HG02763 (cell line): ENCODE measurements at regions not wholly inside any gene's neighbourhood (a gene's known extent, or its start where the extent isn't known, plus 50 kb on each side); places are given as distances from the start of the nearest gene placed in this dataset.
"Not testable (repeated sequence)": the region's sequence is repeated elsewhere in the genome, so short reads cannot be mapped to it uniquely, and the experiment has no call there.

Experiments
- ATAC-seq: cut with Tn5 transposase; IDR thresholded peaks from one replicate; pipeline ENCODE4 v1.9.1; 2021; ENCODE audit warnings: mild to moderate bottlenecking, moderate library complexity; ENCODE audit not compliant: unreplicated experiment

DNA sequence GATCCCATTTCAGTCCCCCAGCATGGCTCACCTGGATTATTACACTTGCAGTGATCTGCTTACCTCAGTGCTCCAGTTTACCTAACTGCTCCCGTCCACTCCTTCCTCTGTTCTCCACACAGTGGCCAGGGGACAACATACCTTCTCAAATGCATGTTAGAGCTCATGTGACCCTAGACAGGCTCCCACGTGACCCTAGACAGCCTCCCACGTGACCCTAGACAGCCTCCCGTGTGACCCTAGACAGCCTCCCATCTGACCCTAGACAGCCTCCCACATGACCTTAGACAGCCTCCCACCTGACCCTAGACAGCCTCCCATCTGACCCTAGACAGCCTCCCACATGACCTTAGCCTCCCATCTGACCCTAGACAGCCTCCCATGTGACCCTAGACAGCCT, 226.0 kb upstream of the TMEM132C start:
- ATAC-seq, result no peak

DNA sequence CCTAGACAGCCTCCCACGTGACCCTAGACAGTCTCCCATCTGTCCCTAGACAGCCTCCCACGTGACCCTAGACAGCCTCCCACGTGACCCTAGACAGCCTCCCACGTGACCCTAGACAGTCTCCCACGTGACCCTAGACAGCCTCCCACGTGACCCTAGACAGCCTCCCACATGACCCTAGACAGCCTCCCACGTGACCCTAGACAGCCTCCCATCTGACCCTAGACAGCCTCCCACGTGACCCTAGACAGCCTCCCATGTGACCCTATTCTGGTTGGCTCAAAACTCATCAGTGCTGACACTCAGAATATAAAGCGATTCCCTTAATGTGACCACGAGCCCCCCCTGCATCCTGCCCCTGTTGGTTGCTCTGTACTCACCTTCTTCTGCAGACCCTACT, 224.7 kb upstream of the TMEM132C start:
- not testable (repeated sequence) for ATAC-seq

DNA sequence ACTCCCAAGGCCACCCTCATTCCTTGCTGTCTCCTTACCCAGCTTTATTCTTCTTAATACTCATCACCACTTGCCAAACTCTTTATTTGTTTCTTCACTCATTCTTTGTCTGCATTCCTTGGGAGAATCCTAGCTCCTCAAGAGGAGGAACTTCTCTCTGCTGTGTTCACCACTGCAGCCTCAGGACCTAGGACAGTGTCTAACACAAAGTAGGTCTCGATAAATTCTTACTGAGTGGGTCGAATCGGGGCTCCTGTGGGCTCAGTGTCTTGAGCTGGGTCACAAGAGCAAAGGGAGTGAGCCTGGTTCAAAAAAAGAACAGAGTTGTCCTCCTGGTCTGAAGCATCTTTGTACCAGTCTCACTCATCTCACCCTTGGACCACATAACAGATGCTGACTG, 224.1 kb upstream of the TMEM132C start:
- no peak for ATAC-seq

DNA sequence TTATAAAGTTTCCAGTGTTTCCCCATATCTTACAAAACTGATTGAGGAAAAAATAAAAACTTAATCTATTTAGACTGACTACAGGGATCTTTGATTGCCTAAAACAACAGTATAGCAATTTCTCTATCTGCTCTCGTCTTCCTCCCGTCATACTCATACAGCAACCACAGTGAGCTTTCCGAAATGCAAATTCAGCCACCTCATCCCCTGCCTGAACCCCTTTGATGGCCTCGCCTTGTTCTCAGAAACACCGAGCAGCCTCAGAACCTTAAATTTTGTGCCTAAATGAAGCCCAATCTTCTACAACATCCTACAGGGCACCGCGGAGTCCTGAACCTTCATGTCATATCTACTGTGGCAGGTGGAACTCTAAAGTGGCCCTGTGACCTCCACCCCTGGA, 223.7 kb upstream of the TMEM132C start:
- ATAC-seq, result no peak

DNA sequence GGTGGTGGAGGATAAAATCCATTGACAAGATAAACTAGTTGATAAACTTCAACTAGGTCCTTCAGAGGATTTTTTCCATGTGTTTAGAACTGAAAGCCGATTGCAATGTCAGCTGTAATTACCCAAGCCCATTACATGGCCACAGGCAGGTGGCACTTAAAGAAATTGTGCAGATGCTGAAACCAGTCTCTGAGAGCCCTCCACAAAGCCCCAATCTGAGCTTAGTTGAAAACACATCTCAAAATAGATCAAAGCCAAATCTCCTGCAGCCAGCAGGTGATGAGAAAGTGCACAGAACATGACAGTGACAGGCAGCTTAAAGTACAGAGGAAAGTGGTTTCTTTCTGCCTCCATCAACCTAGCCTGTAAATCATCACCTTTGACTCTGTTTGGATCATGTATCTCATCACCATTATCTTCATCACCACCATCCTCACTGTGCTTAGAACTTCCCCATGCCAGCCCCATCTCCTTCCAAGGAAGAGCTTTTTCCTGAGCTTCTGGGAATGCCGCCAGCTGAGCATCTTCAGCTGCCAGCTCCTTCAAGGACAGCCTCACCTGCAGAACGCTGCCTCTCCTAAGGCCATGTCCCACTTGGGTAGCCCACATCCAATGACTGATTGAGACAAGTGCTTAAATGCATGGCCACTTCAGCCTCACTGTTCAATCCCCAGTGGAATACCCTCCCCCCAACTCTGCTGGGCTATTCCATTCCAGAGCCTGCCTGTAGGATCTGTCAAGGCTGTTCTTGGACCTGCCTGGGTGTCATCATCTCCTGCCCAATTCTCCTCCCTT, 219.5 kb upstream of the TMEM132C start:
- no peak for ATAC-seq

DNA sequence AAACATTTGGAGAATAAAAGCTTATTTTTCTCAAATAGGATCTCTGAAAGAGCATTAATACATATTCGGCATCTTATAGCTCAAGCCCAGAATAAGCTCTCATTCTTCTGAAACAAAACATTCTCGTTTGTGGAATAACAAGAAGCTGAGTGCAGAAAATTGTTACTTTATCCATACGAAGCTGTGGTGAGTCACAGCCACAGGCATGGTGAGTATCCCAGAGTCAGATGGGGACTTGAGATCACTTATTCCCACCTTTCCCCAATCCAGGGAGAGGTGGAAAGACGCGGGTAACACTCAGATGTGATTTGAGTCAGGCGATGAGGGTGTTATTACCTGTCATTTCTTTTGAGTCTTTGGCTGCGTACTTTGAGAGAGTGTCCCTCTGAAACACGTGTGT, 214.6 kb upstream of the TMEM132C start:
- ATAC-seq, result no peak

DNA sequence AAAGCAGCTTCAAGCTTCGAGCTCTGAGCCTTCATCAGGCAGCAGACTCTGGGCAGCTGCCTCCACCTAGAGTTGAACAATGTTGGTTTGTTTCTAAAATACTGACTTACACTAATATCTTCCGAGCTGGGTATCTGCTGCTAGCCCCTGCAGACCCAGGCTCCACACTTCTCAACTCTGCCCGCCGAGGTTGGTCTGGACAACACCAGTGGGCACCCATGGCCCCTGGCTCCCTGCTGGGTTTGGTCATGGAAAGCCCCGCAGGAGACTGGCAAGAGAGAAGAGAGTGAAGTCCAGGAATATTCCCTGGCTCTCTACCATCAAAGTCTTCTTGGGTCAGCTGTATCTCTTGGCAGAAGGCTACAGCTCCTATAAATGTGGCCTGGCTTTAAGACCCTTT, 214.2 kb upstream of the TMEM132C start:
- no peak for ATAC-seq

DNA sequence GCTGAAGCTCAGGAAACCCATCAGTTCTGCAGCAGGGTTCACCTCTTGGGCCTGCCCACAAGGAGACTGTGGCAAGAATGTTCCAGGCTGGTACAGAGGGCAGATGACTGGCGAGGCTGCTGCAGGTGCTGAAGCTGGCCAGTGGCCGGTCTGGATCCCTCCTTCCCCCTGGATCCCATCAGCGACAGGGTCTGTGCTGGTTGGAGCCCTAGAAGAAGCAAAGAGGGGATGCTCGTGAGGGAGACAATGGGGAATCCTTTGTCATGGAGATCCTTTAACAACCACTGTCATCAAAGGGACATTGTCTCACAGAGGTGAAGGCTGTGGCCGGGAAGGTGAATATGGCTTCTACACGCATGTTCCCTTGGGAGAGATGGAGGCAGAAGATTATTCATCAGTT, 211.4 kb upstream of the TMEM132C start:
- ATAC-seq, result no peak

DNA sequence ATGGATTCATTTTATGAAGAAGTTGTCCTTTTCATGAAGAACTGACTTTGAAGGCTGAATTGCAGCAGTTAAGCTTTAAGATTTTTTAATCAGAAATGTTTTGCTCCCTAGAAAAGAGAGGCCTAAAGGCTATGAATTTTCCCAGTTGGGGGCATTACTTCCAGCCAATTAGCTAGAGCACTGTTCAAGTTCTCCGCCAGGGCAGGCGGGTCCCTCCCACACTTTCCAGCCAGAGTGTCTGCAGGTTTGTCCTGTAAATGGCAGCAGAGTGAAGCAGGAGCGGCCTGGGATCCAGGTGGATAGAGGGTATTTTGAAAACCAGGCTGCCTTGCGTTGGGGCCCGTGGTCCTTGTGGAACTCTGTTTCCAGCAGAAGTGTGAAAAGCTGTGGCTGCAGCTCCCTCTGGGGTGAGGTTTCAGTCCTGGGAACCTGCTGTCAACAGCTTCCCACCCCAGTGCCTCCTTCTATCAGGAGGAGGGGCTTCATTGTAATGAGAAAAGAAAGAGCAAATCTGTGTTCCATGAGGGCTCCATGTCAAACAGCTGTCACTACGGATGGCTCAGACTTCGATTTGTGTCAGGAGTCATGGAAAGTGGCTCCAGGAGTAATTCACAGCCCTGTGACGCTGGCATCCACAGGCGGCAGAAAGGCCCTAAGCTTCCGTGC, 210.7 kb upstream of the TMEM132C start:
- ATAC-seq, result no peak

DNA sequence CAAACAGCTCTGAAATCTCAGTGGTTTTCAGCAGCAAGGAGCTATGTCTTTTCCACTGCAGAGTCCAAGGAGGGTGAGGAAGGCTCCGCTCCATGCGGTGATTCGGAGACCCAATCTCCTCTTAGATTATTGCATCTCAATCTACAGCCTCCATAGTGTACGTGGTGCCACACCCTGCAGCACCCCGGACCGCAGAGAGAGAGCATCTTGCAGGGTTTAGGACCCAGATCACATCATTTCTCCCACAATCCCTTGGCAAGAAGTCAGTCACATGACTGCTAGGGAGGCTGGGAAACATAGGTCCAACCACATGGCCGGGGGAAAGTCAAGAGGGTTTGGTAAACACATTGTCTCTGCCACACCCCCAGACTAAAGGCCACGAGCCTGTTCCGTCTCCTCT, 209.4 kb upstream of the TMEM132C start:
- no peak for ATAC-seq

DNA sequence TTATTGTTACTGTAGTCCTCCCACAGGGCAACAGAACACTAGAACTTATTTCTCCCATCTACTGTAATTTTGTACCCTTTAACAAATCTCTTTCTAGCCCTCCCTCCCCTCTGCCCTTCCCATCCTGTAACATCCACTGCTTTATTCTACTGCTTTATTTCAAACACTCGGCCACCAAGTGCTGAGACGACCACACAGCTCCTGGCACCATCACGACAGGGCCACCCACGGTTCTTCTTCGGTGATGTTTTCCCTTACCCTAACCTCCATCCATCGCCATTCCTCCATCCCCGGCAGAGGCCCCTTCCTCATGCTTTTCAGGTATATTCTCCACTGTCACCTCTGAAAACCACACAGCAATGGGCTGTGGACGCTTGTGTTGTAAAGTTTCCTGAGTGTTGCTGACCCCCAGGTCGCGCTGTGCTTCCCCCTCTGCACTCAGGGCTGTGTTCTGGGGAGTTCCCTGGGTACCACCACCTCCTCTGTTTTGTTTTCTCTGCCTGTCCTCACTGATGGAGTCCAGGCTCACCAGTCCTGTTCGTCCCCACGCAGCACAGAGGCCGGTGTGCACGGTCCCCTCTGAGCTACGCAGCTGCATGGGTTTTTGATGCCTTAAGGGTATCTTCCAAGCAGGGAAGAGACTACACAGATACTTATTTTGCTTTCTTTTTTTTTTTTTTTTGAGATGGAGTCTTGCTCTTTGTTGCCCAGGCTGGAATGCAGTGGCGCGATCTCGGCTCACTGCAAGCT, 207.2 kb upstream of the TMEM132C start:
- no peak for ATAC-seq

DNA sequence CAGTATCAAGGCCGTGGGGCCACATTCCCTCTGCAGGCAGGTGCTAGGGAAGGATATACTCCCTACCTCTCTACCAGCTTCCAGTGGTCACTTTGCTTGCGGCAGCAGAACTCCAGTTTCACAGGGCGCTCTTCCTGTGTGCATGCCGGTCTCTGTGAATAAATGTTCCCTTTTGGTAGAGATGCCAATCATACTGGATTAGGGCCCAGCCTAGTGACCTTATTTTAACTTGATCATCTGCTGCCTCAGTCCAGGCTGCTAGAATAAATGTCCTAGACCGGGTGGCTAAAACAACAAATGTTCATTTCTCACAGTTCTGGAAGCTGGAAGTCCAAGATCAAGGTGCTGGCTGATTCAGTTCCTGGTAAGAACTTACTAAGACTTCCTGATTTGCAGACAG, 198.8 kb upstream of the TMEM132C start:
- no peak for ATAC-seq

DNA sequence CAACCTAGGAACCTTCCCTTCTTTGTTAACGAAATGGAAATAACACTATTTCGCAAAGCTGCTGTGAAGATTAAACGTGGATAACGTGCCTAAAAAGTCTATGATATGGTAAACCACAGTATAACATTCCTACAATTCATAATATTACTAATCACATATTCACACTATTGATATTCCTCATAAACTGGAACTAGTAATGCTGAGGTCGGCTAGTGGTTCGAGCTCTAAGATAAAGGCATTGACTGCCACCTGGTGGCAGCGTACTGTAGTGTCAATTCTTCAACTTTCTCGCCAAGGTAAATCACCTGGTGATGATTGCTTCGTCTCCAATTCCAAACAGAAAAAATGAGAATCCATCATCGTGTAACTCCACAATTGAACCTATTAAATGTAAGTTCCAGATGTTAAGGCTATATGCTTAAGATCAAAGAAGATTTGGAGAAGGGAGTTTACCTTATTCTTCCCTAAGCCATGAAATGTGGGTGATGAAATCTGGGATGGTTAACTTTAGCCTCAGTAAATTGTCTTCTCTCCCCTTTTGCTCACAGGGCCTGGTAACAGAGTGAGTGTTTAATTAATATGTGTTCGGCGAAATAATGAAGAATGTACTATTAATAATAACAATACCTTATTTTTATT, 197.5 kb upstream of the TMEM132C start:
- no peak for ATAC-seq

DNA sequence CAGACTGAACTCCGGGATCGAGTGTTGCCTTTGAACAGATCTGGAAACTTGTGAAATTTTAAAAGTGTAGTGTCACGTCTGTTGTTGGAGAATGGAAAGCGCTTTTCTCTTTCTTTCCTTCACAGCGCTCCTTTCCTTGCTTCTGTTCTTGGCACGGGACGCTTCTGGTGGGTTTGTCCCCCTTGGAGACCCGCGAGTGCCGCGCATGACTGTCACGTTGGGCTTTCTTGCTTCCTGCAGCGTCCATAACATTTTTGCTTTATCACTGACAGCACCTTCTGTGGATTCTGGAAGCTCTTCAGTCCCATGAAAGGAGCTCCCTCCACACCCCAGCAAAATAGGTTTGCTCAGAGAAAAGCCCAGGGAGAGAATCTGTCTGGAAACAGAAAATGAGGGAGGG, 193.0 kb upstream of the TMEM132C start:
- no peak for ATAC-seq

DNA sequence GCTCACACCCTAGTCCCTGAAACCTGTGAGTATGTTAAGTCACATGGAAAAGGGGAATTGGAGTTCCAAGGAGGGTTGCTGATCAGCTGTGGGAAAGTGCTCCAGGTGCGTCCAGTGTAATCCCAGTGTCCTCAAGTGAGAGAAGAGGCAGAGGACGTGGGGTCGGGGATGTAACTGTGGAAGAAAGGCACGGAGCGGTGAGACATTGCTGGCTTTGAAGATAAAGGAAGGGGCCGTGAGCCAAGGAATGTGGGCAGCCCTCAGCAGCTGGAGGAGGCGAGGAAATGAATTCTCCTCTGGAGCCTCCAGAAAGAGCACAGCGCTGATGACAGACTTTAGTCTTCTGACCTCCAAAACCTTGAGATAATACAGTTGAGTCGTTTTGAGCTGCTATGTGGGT, 191.6 kb upstream of the TMEM132C start:
- ATAC-seq, result no peak

DNA sequence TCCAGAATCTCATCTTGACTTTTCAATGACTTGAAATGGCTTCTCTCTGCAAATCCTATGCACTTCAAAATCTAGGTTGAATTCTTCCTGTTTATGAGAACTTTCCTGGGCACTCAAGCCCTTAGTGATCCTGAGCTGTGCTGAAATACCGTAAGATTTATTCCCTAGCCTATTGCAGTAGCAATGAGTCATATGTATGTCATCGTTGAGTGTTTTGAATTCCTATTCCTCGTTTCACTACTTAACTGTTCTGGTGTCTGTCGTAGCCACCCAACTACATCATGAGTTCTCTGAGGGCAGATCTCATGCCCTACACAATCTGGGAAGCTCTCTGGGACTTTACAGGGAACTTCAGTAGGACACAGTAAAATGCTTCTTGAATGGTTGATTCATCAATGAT, 190.8 kb upstream of the TMEM132C start:
- ATAC-seq, result no peak

DNA sequence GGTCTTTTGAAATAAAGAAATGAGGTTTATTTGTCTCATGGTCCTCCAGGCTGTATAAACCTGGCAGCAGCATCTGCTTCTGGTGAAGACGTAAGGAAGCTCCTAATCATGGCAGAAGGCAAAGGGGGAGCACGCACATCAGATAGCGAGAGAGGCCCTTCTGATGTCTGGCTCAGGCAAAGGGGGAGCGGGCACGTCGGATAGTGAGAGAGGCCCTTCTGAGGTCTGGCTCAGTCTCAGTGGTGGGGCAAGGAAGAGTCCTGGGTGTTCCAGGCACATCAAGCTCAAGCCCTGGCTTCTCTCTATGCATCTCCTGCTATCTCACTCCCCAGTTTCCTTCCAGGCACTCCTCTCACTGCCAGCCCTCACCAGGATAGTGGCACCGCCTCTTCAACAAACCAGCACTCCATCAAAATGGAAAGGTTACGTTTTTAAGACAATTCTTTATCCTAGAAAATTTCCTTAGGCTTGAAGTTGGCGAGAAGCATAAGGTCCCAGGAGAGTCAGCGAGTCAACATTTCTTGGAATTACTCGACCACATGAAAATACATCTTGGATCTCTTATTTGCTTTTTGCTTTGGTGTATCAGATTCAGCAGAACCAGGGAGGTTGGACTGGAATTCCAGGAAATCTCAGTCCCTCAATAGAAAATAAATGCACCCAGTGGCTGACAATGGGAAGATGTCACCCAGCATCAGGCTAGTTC, 189.6 kb upstream of the TMEM132C start:
- ATAC-seq, result no peak

DNA sequence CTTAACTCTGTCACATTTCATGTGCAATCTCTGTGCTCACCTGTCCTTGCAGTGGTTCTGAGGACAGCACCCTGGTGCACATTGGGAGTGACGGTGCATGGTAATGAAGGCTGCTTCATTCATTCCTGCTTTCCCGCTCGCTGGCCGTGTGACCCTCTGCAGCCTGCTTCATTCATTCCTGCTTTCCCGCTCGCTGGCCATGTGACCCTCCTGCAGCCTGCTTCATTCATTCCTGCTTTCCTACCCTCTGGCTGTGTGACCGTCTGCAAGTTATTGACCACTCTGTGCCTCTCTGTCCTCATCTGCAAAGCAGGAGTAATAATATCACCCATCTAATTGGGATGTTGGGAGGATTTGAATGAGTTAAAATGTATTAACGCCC, 189.1 kb upstream of the TMEM132C start:
- ATAC-seq, result no peak

DNA sequence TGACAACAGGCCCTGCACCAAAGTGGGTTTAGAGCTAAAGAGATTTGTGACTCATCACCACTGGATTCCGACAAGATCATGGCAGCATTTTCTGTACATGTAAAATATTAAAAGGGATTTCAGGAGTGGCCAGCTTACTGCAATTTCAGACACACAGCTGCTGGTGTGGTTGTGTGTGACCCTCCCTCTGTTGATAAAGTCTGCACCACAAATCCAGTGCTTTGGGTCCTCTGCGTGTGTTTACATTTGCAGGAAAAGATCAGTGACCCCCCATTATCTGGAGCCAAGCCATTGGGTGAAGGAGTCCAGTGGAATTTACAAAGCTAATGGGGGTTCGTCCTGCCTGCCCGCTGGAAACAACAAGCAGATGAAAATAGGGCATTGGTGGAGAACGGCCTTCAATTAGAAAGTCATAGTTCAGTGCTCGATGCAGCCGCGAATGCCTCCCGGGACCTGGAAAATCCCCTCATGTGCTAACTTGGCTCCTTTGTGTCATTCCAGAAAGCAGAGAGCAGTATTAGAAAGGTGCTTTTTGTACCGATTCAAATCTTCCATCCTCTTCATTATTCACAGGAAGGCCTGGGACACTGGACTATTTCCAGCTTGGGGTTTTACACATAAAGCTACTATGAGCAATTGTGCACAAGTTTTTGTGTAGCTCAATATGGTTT, 188.5 kb upstream of the TMEM132C start:
- no peak for ATAC-seq

DNA sequence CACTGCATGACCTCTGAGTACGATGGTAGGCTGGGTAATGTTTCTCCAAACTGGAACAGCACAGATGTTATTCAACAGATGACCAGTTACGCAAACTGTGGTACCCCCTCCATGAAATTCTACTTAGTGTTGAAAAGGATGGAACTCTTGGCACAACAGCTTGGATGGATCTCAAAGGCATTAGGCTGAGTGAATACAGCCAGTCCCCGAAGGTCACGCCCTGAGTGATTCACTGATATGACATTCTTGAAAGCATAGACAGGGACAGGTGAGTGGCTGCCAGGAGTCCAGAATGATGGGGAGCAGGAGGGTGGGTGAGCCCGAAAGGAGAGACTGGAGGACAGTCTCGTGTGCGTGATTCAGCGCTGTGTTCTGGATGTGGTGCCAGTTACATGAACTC, 187.5 kb upstream of the TMEM132C start:
- ATAC-seq, result no peak
